ENCODE measurements at regions not wholly inside any gene's neighbourhood (a gene's known extent, or its start where the extent isn't known, plus 50 kb on each side); places are given as distances from the start of the nearest gene placed in this dataset.

DNA sequence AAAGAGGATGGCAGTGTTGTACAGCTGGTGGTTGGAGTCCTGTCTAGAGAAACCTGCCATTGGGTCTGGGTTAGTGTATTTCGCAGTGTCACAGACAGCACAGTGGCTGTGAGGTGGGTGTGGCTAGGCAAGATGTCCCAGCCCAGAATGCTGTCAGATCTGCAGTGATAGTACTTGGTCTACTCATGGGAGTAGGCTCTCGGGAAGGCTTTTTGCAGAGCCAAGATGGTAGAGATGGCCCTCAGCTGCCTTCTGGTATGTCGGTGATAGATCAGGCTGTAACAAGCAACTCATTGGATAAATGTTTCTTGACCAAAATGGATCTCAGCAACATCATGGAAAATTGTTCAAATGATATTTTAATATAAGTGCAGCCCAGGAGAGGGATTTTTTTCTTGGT lies 84.3 kb upstream of the WDR1 start:
- Histone ChIP-seq H3K27ac (no peak overlapping the region), H3K9me3 (no peaks in the 10 kb centered on the region), H3K27me3 (ENCODE audit: low read depth) (no peaks in the 10 kb centered on the region), H3K36me3 (no peaks in the 10 kb centered on the region), H3K4me1 (no peaks in the 10 kb centered on the region), H3K4me3 (no peak overlapping the region)
- no peak for ATAC-seq
- TF ChIP-seq, protein P1, sequence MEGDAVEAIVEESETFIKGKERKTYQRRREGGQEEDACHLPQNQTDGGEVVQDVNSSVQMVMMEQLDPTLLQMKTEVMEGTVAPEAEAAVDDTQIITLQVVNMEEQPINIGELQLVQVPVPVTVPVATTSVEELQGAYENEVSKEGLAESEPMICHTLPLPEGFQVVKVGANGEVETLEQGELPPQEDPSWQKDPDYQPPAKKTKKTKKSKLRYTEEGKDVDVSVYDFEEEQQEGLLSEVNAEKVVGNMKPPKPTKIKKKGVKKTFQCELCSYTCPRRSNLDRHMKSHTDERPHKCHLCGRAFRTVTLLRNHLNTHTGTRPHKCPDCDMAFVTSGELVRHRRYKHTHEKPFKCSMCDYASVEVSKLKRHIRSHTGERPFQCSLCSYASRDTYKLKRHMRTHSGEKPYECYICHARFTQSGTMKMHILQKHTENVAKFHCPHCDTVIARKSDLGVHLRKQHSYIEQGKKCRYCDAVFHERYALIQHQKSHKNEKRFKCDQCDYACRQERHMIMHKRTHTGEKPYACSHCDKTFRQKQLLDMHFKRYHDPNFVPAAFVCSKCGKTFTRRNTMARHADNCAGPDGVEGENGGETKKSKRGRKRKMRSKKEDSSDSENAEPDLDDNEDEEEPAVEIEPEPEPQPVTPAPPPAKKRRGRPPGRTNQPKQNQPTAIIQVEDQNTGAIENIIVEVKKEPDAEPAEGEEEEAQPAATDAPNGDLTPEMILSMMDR (IDR thresholded peaks at IDR 0.05): no peak
- intact Hi-C loops (cut with DNase I): no loop called here
- DNase-seq: no peak

DNA sequence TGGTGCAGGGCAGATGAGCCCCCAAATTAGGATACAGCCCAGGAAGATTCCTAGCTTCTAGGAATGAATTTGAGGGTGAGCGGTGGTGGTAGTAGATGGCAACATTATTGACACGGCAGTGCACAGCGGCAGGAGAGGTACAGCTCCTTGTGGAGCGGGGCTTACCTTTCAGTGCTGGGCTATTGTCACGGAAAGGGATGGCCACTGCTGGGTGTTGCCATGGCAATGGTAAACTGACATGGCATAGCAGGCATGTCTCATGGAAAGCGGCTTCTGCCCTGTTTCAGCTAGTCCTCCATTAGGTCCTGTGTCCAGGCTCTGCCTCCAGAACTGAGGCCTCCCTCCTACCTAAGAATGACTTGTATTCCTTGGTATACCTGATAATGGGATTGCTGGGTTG lies 81.8 kb upstream of the WDR1 start:
- H3K4me3 ChIP-seq: no peak overlapping the region
- no peaks in the 10 kb centered on the region for H3K9me3 ChIP-seq
- no peaks in the 10 kb centered on the region for H3K36me3 ChIP-seq
- ATAC-seq (no peak), DNase-seq (no peak)
- H3K27ac ChIP-seq: no peak overlapping the region
- intact Hi-C loops (cut with DNase I): no loop called here
- H3K4me1 ChIP-seq: no peaks in the 10 kb centered on the region
- TF ChIP-seq, protein P1 (IDR thresholded peaks at IDR 0.05): no peak
- H3K27me3 ChIP-seq (ENCODE audit: low read depth): no peaks in the 10 kb centered on the region

DNA sequence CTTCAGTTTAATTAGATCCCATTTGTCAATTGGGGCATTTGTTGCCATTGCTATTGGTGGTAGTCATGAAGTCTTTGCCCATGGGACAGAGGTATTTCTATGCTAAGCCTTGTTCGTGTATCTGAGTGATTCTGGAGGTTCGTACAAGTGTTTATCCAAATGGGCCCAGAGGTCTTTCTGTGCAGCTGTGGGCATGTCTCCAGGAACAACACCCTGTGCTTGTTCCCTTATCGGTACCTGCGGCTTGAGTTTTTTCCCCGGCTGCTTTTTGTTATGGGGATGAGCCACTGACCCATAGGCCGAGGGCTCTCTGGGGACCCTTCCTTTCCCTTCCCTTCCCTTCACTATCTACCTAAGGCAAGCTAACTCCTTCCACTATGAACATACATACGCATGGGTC lies 81.4 kb upstream of the WDR1 start:
- H3K36me3 ChIP-seq: no peaks in the 10 kb centered on the region
- no peak overlapping the region for H3K27ac ChIP-seq
- no peaks in the 10 kb centered on the region for H3K9me3 ChIP-seq
- ATAC-seq: no peak
- intact Hi-C loops (cut with DNase I): no loop called here
- H3K27me3 ChIP-seq (ENCODE audit: low read depth): no peaks in the 10 kb centered on the region
- no peak overlapping the region for H3K4me3 ChIP-seq
- H3K4me1 ChIP-seq: no peaks in the 10 kb centered on the region
- DNase-seq: no peak
- TF ChIP-seq, protein P1 (IDR thresholded peaks at IDR 0.05): no peak

DNA sequence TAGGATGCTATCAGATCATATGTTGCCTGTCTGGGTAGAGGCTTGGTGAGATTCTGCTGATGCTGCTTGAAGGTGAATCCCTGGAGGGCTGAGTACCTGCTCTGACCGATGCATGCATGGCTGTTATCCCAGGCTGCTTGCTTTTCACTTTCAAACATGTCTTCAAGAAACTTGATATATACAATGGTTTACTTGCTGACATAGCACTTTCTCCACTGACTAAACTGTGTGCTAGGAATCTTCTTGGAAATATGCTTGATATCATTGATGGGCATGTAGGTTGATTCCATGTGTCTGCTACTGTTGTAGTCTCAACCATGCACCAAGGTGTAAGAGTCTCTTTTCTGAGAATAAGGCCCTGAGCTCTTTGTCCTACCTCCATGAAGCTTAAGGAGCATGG lies 79.6 kb upstream of the WDR1 start:
- H3K27ac ChIP-seq: no peak overlapping the region
- intact Hi-C loops (cut with DNase I): no loop called here
- no peak overlapping the region for H3K4me3 ChIP-seq
- H3K27me3 ChIP-seq (ENCODE audit: low read depth): no peaks in the 10 kb centered on the region
- ATAC-seq (no peak), DNase-seq (no peak)
- no peaks in the 10 kb centered on the region for H3K9me3 ChIP-seq
- H3K36me3 ChIP-seq: no peaks in the 10 kb centered on the region
- no peaks in the 10 kb centered on the region for H3K4me1 ChIP-seq
- TF ChIP-seq, protein P1 (IDR thresholded peaks at IDR 0.05): no peak

DNA sequence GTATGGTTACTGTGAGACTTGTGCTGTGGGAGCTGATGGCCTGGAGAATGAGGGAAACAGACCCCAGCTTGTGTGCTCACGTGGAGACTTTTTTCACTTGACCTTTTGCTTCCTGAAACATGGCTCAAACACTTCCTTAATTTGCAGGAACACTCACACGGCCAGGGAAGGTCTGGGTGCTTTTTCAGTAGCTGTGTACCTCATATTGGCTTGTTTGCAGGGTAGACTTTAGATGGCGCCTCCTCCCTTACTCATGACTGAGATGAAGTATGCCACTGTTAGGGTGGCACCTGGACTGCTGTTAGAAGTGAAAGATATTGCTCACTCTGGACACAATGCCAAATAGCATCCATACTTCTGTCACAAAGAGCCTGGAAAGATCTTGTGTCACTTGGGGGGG lies 75.7 kb upstream of the WDR1 start:
- H3K4me1 ChIP-seq: no peaks in the 10 kb centered on the region
- no peaks in the 10 kb centered on the region for H3K27me3 ChIP-seq (ENCODE audit: low read depth)
- DNase-seq (no peak), ATAC-seq (no peak)
- H3K27ac ChIP-seq: no peak overlapping the region
- no peaks in the 10 kb centered on the region for H3K9me3 ChIP-seq
- intact Hi-C loops (cut with DNase I): no loop called here
- H3K36me3 ChIP-seq: no peaks in the 10 kb centered on the region
- no peak overlapping the region for H3K4me3 ChIP-seq
- TF ChIP-seq, protein P1 (IDR thresholded peaks at IDR 0.05): no peak

DNA sequence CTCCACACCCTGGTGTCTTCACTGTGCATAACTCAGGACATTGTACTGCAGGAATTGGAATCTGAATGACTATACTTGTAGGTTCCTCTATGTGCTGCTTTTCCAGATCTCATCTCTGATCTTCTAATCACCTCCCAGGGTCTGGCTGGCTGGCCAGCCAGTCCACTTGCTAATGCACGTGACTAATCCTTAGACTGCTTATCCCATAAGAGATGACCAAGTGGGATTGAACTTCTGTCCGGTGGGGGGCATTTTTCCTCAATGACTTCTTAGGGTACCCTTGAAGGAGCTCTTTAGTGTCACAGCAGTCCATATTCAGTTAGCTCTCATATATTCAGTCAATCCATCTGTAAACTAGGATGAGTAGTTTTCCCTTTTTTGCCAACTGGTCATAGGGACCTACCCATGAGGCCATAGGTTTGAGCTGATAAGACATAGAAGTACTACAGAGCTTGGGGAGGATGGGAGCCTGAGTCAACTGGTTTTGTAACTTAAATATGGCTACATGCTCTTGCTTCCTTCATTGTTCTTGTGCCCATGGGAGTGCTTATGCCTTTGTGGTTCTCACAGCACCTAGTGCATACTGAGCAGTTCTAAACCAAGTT lies 71.9 kb upstream of the WDR1 start:
- TF ChIP-seq, protein P1 (IDR thresholded peaks at IDR 0.05): no peak
- no peak overlapping the region for H3K27ac ChIP-seq
- ATAC-seq (no peak), DNase-seq (no peak)
- H3K9me3 ChIP-seq: no peaks in the 10 kb centered on the region
- no peaks in the 10 kb centered on the region for H3K4me1 ChIP-seq
- no peak overlapping the region for H3K4me3 ChIP-seq
- H3K36me3 ChIP-seq: no peaks in the 10 kb centered on the region
- intact Hi-C loops (cut with DNase I): no loop called here
- no peaks in the 10 kb centered on the region for H3K27me3 ChIP-seq (ENCODE audit: low read depth)

Measured in lower lobe of right lung (tissue), 2 donors.